ENCODE measurements at regions not wholly inside any gene's neighbourhood (a gene's known extent, or its start where the extent isn't known, plus 50 kb on each side); places are given as distances from the start of the nearest gene placed in this dataset.
"Not testable (repeated sequence)": the region's sequence is repeated elsewhere in the genome, so short reads cannot be mapped to it uniquely, and the experiment has no call there.

DNA sequence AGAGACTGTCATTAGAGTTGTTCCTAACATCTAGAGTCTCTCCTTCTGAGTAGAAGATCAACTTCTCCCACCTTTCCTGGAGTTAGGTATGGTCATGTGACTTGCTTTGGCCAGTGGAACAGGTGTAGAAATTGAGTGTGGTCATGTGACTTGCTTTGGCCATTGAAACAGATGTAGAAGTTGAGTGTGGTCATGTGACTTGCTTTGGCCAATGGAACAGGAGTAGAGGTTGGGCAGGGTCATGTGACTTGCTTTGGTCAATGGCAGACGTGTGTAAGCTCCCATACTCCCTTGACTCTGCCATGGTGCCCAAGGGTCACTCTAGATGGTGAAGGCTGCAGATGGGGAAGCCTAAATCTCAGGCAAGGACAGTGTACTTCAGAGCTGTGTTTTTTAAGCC is 306.0 kb downstream of the NPHP4 start:
- Histone ChIP-seq H3K9me3 (ENCODE audit: control insufficient read depth, low read length) (no peaks in the 10 kb centered on the region), H3K27me3 (ENCODE audit: control insufficient read depth, insufficient read depth, low read length, poor library complexity, severe bottlenecking) (no peaks in the 10 kb centered on the region), H3K4me3 (ENCODE audit: insufficient read depth, low read depth, low read length) (no peak overlapping the region), H3K27ac (ENCODE audit: insufficient read depth, low read depth, low read length, poor library complexity, severe bottlenecking) (no peak overlapping the region), H3K36me3 (ENCODE audit: control insufficient read depth, insufficient read depth, low read length) (no peaks in the 10 kb centered on the region), H3K4me1 (ENCODE audit: control insufficient read depth, insufficient read depth, low read length) (peaks cover 10% of the 10 kb centered on the region)
- WGBS, 2 experiments = 89 to 94% methylated on average over 1 of the region's 1 CpG

DNA sequence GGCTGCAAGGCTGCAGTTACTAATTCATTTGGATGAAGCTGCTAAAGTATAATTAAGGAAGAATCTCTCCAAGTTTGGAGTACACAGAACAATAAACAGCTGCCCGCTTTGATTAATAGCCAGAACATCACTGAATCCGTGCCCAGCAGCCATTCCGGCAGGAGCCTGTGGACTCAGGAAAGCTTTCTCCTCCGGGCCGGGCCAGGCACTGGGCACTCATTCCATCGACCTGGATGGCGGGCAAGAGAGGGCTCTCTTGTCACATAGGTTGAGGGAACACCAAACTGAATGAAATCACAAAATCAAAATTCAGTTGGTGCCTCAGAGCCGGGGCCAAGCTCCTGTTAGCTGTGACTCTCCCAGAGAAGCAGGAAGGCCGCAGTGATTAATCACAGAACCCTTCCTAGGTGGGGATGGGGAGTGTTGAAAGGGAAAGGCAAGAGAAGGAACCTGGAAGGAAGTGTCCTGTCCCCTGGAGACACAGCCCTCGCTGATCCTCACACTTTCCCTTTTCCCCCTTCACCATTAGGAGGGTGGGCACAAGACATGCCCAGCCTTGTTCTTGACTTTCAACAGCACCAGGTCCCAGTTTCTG is 306.7 kb downstream of the NPHP4 start:
- no peaks in the 10 kb centered on the region for H3K36me3 ChIP-seq (ENCODE audit: control insufficient read depth, insufficient read depth, low read length)
- no peaks in the 10 kb centered on the region for H3K9me3 ChIP-seq (ENCODE audit: control insufficient read depth, low read length)
- H3K4me1 ChIP-seq (ENCODE audit: control insufficient read depth, insufficient read depth, low read length) = peaks cover 5% of the 10 kb centered on the region
- no peak overlapping the region for H3K27ac ChIP-seq (ENCODE audit: insufficient read depth, low read depth, low read length, poor library complexity, severe bottlenecking)
- H3K4me3 ChIP-seq (ENCODE audit: insufficient read depth, low read depth, low read length) = no peak overlapping the region
- no peaks in the 10 kb centered on the region for H3K27me3 ChIP-seq (ENCODE audit: control insufficient read depth, insufficient read depth, low read length, poor library complexity, severe bottlenecking)
- WGBS, 2 experiments = 92 to 93% methylated on average over 9 to 10 of the region's 10 CpGs

DNA sequence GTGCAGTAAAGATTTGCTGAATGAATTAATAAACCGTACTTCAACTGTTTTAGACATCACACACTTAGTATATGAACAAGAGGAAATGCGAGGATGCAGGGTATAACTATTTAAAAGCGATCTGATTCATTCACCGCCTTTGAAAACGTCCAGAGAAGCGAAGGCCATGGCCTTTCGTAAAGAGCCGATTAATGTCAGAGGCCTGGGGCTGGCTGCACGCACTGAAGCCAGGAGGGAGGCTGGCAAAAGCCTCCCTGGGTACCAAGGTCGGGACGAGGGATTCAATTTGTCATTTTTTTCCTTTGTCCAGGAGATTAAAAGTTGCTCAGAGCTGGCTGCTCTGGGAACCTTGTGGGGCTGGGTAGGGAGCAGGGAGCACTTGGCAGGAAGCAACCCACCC is 307.4 kb downstream of the NPHP4 start:
- Histone ChIP-seq H3K27me3 (ENCODE audit: control insufficient read depth, insufficient read depth, low read length, poor library complexity, severe bottlenecking) (no peaks in the 10 kb centered on the region), H3K36me3 (ENCODE audit: control insufficient read depth, insufficient read depth, low read length) (no peaks in the 10 kb centered on the region), H3K4me3 (ENCODE audit: insufficient read depth, low read depth, low read length) (no peak overlapping the region), H3K4me1 (ENCODE audit: control insufficient read depth, insufficient read depth, low read length) (peaks cover 5% of the 10 kb centered on the region), H3K27ac (ENCODE audit: insufficient read depth, low read depth, low read length, poor library complexity, severe bottlenecking) (no peak overlapping the region), H3K9me3 (ENCODE audit: control insufficient read depth, low read length) (no peaks in the 10 kb centered on the region)
- 91 to 94% methylated on average over 11 of the region's 11 CpGs for WGBS, 2 experiments

DNA sequence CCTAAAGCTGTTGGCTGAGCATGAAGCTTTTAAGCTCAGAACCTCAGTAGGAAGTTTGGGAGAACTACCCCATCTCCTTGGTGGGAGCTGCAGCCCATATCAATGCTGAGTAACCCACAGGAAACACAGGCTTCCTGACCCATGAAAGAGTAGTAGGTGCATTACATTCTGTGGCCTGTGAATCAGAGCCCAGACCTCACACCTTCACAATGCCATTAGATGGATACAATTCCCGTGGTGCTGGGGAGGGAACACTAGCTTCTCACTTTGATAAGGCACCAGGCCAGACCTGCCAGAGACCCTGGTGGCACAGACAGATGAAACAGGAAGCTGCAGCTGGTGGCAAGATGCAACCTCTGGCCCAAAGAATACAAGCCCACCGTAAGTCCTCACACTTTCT is 308.8 kb downstream of the NPHP4 start:
- H3K4me3 ChIP-seq (ENCODE audit: insufficient read depth, low read depth, low read length) = no peak overlapping the region
- WGBS, 2 experiments = 79 to 92% methylated on average over 2 of the region's 2 CpGs

DNA sequence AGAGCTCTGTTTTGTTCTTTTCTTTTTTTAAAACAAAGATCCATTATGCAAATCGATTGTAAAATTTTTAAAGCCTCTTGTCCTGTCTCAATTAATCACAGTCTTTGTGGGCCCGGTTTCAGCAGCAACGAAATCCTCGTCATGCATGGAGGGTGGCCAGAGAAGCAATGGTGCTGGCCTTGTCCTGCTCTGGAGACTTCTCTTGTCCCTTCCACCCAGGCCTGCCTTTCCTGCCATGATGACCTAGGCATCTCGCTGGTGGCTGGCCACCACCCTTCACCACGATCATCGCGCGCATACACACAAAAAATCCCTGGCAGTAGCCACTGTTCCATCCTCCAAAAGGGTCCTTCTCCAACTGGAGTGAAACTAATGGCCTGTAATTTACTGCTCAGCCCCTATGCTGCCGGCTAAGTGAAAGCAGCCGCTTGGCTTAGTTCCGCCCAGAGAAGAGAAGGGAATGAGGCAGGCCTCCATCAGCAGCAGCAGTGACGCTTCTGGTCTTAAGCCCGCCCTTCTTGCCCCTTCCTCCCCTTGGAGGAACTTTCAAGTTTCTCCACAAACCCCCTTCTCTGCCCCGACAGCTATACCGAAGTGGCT is 309.5 kb downstream of the NPHP4 start:
- H3K4me3 ChIP-seq (ENCODE audit: insufficient read depth, low read depth, low read length) = no peak overlapping the region
- no peaks in the 10 kb centered on the region for H3K4me1 ChIP-seq (ENCODE audit: control insufficient read depth, insufficient read depth, low read length)
- no peaks in the 10 kb centered on the region for H3K27me3 ChIP-seq (ENCODE audit: control insufficient read depth, insufficient read depth, low read length, poor library complexity, severe bottlenecking)
- no peaks in the 10 kb centered on the region for H3K36me3 ChIP-seq (ENCODE audit: control insufficient read depth, insufficient read depth, low read length)
- no peaks in the 10 kb centered on the region for H3K9me3 ChIP-seq (ENCODE audit: control insufficient read depth, low read length)
- WGBS, 2 experiments = 90 to 92% methylated on average over 16 of the region's 16 CpGs
- H3K27ac ChIP-seq (ENCODE audit: insufficient read depth, low read depth, low read length, poor library complexity, severe bottlenecking) = no peak overlapping the region

More for the DNA sequence above, 308.8 kb downstream of the NPHP4 start:
- no peaks in the 10 kb centered on the region for H3K27me3 ChIP-seq (ENCODE audit: control insufficient read depth, insufficient read depth, low read length, poor library complexity, severe bottlenecking)
- H3K27ac ChIP-seq (ENCODE audit: insufficient read depth, low read depth, low read length, poor library complexity, severe bottlenecking) = no peak overlapping the region
- H3K4me1 ChIP-seq (ENCODE audit: control insufficient read depth, insufficient read depth, low read length) = peaks cover 5% of the 10 kb centered on the region
- H3K36me3 ChIP-seq (ENCODE audit: control insufficient read depth, insufficient read depth, low read length) = no peaks in the 10 kb centered on the region
- H3K9me3 ChIP-seq (ENCODE audit: control insufficient read depth, low read length) = no peaks in the 10 kb centered on the region

DNA sequence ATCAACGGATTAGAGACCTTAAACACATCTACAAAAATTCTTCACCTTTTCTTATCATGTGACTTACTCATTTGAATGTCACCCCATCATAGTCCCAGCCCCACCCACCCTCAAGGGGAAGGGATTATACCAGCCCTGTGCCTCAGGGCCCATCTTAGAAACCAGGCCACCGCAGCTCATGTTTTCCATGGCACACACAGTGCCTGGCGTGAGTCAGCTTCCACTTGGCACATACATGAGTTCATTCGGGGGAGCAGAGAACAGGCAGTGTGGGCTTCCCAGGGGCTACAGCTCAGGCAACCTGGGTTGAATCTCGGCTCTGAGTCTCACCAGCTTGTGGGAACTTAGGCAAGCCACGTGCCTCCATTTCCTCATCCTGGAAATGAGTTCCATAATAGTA is 310.6 kb downstream of the NPHP4 start:
- no peaks in the 10 kb centered on the region for H3K36me3 ChIP-seq (ENCODE audit: control insufficient read depth, insufficient read depth, low read length)
- H3K27me3 ChIP-seq (ENCODE audit: control insufficient read depth, insufficient read depth, low read length, poor library complexity, severe bottlenecking) = no peaks in the 10 kb centered on the region
- no peaks in the 10 kb centered on the region for H3K9me3 ChIP-seq (ENCODE audit: control insufficient read depth, low read length)
- no peak overlapping the region for H3K4me3 ChIP-seq (ENCODE audit: insufficient read depth, low read depth, low read length)
- 94 to 97% methylated on average over 6 of the region's 6 CpGs for WGBS, 2 experiments
- no peaks in the 10 kb centered on the region for H3K4me1 ChIP-seq (ENCODE audit: control insufficient read depth, insufficient read depth, low read length)
- no peak overlapping the region for H3K27ac ChIP-seq (ENCODE audit: insufficient read depth, low read depth, low read length, poor library complexity, severe bottlenecking)

DNA sequence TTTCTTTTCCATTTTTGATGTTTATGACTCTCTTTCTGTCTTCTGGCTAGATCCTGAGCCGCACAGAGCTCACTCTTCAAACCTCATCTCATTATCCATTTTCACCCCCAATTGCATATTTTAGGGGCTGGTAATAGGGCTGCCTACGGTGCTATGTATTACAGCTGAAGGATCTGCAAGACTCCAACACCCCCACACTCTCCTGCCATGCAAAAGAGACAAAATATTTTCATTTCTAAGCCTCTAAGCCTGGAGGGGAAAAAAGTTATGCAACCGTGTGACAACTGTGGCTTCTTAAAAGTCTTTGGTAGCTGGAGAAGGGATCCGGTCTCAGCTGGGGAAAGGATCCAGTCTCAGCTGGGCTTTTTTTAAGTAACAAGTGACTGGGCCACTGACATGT is 311.6 kb downstream of the NPHP4 start:
- H3K4me1 ChIP-seq (ENCODE audit: control insufficient read depth, insufficient read depth, low read length) = no peaks in the 10 kb centered on the region
- H3K27me3 ChIP-seq (ENCODE audit: control insufficient read depth, insufficient read depth, low read length, poor library complexity, severe bottlenecking) = no peaks in the 10 kb centered on the region
- no peaks in the 10 kb centered on the region for H3K36me3 ChIP-seq (ENCODE audit: control insufficient read depth, insufficient read depth, low read length)
- H3K4me3 ChIP-seq (ENCODE audit: insufficient read depth, low read depth, low read length) = no peak overlapping the region
- 85 to 88% methylated on average over 4 of the region's 4 CpGs for WGBS, 2 experiments
- no peaks in the 10 kb centered on the region for H3K9me3 ChIP-seq (ENCODE audit: control insufficient read depth, low read length)
- no peak overlapping the region for H3K27ac ChIP-seq (ENCODE audit: insufficient read depth, low read depth, low read length, poor library complexity, severe bottlenecking)

DNA sequence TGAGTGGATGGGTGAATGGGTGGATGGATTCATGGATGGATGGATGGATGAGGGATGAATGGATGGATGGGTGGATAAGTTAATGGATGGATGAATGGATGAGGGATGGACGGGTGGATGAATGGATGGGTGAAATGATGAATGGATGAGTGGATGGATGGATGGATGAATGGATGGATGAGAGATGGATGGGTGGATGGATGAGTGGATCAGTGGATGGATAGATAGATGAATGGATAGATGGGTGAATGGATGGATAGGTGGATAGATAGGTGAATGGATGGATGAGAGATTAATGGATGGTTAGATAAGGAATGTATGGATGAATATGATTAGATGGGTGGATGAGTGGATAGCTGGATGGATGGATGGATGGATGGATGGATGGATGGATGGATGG is 313.5 kb downstream of the NPHP4 start:
- H3K27ac ChIP-seq (ENCODE audit: insufficient read depth, low read depth, low read length, poor library complexity, severe bottlenecking) = no peak overlapping the region
- H3K9me3 ChIP-seq (ENCODE audit: control insufficient read depth, low read length) = no peaks in the 10 kb centered on the region
- no peaks in the 10 kb centered on the region for H3K36me3 ChIP-seq (ENCODE audit: control insufficient read depth, insufficient read depth, low read length)
- no peaks in the 10 kb centered on the region for H3K4me1 ChIP-seq (ENCODE audit: control insufficient read depth, insufficient read depth, low read length)
- no peak overlapping the region for H3K4me3 ChIP-seq (ENCODE audit: insufficient read depth, low read depth, low read length)
- H3K27me3 ChIP-seq (ENCODE audit: control insufficient read depth, insufficient read depth, low read length, poor library complexity, severe bottlenecking) = no peaks in the 10 kb centered on the region
- WGBS, 2 experiments = 82 to 87% methylated on average over 1 of the region's 1 CpG

DNA sequence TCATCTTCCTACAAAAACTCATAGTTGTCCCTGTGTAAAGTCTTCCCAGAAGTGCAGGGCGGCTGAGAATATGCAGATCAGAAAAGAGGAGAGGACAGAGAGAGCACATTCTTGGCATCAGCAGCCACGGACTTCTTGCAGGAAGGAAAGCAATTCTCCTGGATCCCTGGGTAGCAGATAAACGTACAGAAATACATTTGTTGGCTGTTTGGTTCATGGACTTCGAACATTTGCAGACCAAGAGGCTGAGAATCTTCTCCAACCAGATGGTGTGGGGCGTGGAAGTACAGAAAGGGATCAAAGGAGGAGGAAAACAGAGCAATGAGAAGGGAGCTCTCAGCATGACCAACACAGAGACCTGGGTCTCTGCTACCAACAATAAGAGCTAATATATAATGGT is 319.9 kb downstream of the NPHP4 start:
- not testable (repeated sequence) for H3K4me3 ChIP-seq (ENCODE audit: insufficient read depth, low read depth, low read length)
- 66 to 69% methylated on average over 5 of the region's 5 CpGs for WGBS, 2 experiments

DNA sequence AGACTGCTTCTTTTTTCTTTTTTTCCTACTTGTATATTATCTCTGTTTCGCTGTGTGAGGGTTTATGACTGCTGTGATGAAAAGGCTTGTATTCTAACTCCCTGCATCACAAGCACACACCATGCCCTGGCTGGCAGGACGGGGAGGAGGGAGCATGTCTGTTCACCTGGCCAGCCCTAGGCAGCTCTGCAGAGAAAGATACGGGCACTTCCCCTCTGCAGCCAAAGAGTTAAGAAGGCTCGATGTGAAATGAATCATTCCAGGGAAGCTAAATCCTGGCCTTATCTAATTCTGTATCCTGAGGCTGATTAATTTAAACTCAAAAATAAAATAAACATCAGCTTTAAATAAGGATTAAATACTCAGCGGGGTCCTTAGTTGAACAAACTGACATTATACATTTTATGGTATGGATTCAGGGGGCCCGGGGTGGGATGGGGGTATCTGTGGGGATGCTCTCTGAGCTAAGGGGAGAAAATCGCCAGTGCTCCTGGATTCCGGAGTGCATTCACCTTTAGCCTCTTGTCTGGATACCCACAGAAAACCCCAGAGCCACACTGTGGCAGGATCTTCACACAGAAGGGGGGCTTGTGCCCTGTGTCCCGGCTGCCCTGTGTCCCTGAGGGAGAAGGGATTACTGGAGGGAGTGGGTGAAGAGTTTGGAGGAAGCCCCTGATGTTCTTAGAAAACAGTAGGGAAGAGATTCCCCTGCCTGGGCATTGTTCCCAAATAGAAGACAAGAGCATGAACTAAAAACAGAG is 321.5 kb downstream of the NPHP4 start:
- Histone ChIP-seq H3K4me3 (ENCODE audit: insufficient read depth, low read depth, low read length) (no peak overlapping the region), H3K9me3 (ENCODE audit: control insufficient read depth, low read length) (peaks cover 2% of the 10 kb centered on the region), H3K27me3 (ENCODE audit: control insufficient read depth, insufficient read depth, low read length, poor library complexity, severe bottlenecking) (no peaks in the 10 kb centered on the region), H3K27ac (ENCODE audit: insufficient read depth, low read depth, low read length, poor library complexity, severe bottlenecking) (no peak overlapping the region), H3K4me1 (ENCODE audit: control insufficient read depth, insufficient read depth, low read length) (no peaks in the 10 kb centered on the region), H3K36me3 (ENCODE audit: control insufficient read depth, insufficient read depth, low read length) (no peaks in the 10 kb centered on the region)
- 65 to 69% methylated on average over 8 of the region's 9 CpGs for WGBS, 2 experiments

More for the DNA sequence above, 319.9 kb downstream of the NPHP4 start:
- not testable (repeated sequence) for H3K27ac ChIP-seq (ENCODE audit: insufficient read depth, low read depth, low read length, poor library complexity, severe bottlenecking); H3K27me3 ChIP-seq (ENCODE audit: control insufficient read depth, insufficient read depth, low read length, poor library complexity, severe bottlenecking); H3K9me3 ChIP-seq (ENCODE audit: control insufficient read depth, low read length); H3K36me3 ChIP-seq (ENCODE audit: control insufficient read depth, insufficient read depth, low read length); H3K4me1 ChIP-seq (ENCODE audit: control insufficient read depth, insufficient read depth, low read length)

Data from ectodermal cell (in vitro differentiated cells).